Large intestine (tissue), 3 donors: ENCODE measurements at regions not wholly inside any gene's neighbourhood (a gene's known extent, or its start where the extent isn't known, plus 50 kb on each side); places are given as distances from the start of the nearest gene placed in this dataset.

Experiments used
- DNase-seq, 2 donors: peaks; one replicate each; pipeline versions ENCODE4 v3.0.0 to v3.0.0-alpha.2; 2013
- H3K27ac ChIP-seq: one replicate; pipeline ENCODE4 v1.5.1; 2013; ENCODE audit warnings: low read length
- H3K27me3 ChIP-seq: 2 replicates; pipeline ENCODE4 v1.6.1; 2013; ENCODE audit warnings: low read length; ENCODE audit not compliant: control insufficient read depth, insufficient read depth
- H3K36me3 ChIP-seq: 2 replicates; pipeline ENCODE4 v1.6.1; 2013; ENCODE audit warnings: low read length; ENCODE audit not compliant: control insufficient read depth, insufficient read depth
- H3K4me1 ChIP-seq: one replicate; pipeline ENCODE4 v1.6.1; 2013; ENCODE audit warnings: low read length; ENCODE audit not compliant: control insufficient read depth, insufficient read depth
- H3K4me3 ChIP-seq: one replicate; pipeline ENCODE4 v1.5.1; 2013; ENCODE audit warnings: low read length
- H3K9me3 ChIP-seq: one replicate; pipeline ENCODE4 v1.6.1; 2013; ENCODE audit warnings: mild to moderate bottlenecking, low read depth, low read length, moderate library complexity; ENCODE audit not compliant: control insufficient read depth
- WGBS: methylation state at CpG from one replicate; pipeline ENCODE4 v1.1.5; 2013; ENCODE audit warnings: low lambda C conversion rate; ENCODE audit not compliant: insufficient coverage; 5-methylcytosine and 5-hydroxymethylcytosine counted together

DNA sequence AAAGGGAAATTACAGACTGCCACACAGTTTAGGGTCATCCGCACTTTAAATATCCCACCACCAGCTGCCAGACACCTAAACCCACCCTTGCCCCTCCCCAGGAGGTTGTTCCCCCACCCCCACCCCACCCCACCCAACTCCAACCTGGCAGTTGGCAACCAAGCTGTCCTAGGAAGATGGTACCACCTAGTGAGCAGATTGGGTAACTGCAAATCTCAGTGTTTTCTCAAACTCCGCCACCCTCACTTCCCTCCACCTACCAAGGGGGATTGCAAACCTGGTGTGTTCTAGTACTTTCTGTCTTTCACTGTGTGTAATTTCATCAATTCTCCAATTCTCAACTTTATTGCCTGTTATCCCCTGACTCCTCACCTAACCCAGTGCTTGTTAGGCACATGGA is 323.8 kb upstream of the IRX2 start:
- H3K27me3 ChIP-seq = no peaks in the 10 kb centered on the region
- H3K4me1 ChIP-seq = no peaks in the 10 kb centered on the region
- H3K9me3 ChIP-seq = peaks cover 10% of the 10 kb centered on the region
- H3K36me3 ChIP-seq = no peaks in the 10 kb centered on the region
- no CpG with 5 or more reads among the region's 2 CpGs for WGBS
- H3K4me3 ChIP-seq = no peak overlapping the region
- no peak for DNase-seq
- no peak overlapping the region for H3K27ac ChIP-seq

DNA sequence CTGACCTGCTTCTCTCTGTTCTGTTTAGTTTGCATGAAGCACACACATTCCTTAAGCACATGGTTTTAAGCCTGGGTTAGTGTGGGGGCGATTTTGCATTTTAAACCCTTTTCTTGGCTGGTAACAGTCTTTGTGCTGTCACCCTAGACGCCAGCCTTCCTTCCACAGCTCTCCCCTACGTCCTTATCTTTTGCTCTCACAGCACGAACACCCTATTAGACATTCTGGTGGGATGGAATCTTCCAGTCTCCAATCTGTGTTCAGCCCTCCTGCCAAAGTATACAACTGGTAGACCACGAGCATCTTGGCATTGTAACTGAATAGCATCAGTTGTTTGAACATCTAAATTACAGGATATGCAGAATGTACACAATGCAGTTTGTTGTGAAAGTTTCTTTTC is 316.9 kb upstream of the IRX2 start:
- H3K4me3 ChIP-seq = no peak overlapping the region
- DNase-seq = no peak
- no peak overlapping the region for H3K27ac ChIP-seq
- no peaks in the 10 kb centered on the region for H3K4me1 ChIP-seq
- peaks cover 7% of the 10 kb centered on the region for H3K9me3 ChIP-seq
- no peaks in the 10 kb centered on the region for H3K36me3 ChIP-seq
- no peaks in the 10 kb centered on the region for H3K27me3 ChIP-seq
- 42% methylated on average over 2 of the region's 5 CpGs for WGBS

DNA sequence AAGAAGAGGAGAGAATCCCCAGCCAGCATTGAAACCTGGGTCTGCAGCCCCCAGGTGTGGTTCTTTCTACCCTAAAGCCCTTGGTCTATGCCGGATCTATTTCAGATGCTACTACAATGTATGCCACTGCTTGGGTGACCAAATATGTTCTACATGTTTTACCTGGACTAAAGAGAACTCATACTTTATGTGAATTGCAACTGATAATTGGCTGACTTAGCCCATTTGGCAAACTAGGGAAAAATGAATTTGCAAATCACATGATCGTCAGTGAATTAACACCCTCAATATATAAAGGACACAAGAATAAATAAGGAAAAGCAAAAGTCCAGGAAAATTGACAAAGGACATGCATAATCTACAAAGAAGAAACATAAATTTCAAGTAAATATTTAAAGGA is 308.8 kb upstream of the IRX2 start:
- no peaks in the 10 kb centered on the region for H3K4me1 ChIP-seq
- no peak for DNase-seq
- H3K36me3 ChIP-seq = no peaks in the 10 kb centered on the region
- H3K9me3 ChIP-seq = peaks cover 11% of the 10 kb centered on the region
- no peak overlapping the region for H3K27ac ChIP-seq
- H3K27me3 ChIP-seq = no peaks in the 10 kb centered on the region
- H3K4me3 ChIP-seq = no peak overlapping the region
- 80% methylated on average over 1 of the region's 2 CpGs for WGBS

DNA sequence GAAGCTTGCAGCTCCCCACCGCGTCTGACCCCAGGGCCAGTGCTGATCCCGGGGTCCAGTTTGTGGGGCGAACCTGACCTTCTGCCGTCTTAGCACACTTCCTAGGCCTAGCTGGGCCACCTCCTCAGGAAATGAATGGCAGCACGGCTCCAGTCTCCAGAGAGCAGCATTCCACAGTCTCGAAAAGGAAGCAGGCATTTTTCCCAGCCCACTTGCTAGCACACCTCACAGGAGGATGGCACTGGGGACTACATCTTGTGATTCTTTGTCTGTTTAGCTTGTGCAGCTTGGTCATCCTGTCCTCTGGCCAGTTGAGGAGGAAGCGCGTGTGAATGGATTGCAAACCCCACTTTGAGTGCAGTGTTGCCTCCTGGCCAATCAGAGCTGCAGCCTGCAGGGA is 308.0 kb upstream of the IRX2 start:
- Histone ChIP-seq H3K36me3 (no peaks in the 10 kb centered on the region), H3K9me3 (peaks cover 9% of the 10 kb centered on the region), H3K27me3 (no peaks in the 10 kb centered on the region), H3K27ac (no peak overlapping the region), H3K4me3 (no peak overlapping the region), H3K4me1 (no peaks in the 10 kb centered on the region)
- no CpG with 5 or more reads among the region's 9 CpGs for WGBS
- DNase-seq = no peak

DNA sequence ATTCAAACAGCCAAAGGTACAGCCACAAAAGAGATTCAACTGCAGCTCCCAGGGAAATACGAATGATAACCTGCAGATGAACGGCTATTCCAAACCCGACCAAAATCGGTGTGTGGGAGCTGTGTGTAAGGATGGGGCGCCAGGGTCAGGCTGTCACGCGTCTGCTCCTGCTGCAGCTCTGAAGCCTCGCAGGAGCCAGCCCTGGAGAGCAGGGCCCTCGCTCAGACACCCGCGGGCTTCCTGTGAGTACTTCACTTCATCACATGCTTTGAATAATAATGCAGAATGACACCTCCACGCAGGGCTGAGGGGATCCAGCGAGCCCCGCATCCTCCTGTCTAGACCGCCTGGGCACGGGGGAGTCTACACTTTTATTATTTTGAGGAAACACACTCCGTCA is 307.5 kb upstream of the IRX2 start:
- H3K36me3 ChIP-seq = no peaks in the 10 kb centered on the region
- no peak for DNase-seq
- 90% methylated on average over 4 of the region's 17 CpGs for WGBS
- no peak overlapping the region for H3K4me3 ChIP-seq
- H3K4me1 ChIP-seq = no peaks in the 10 kb centered on the region
- no peak overlapping the region for H3K27ac ChIP-seq
- peaks cover 7% of the 10 kb centered on the region for H3K9me3 ChIP-seq
- H3K27me3 ChIP-seq = no peaks in the 10 kb centered on the region

DNA sequence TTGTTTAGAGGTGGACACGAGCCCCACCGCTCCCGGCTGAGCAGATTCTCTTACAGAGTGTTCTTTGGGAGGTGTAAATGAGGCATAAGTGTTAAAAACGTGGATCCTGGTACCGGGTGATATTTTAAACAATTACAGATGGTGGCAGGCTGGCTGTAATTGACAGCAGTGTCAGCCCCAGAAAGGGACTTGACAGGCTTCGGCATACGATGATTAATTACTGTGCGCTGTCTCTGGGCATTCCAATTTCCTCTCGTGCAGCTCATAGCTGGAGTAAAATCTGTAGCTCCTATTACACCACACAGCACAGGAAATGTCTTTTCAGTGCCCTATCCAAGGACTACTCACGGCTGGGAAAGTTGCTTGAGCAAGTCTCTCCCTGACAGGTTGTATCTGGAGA is 305.4 kb upstream of the IRX2 start:
- WGBS = no CpG with 5 or more reads among the region's 10 CpGs
- no peaks in the 10 kb centered on the region for H3K27me3 ChIP-seq
- no peak overlapping the region for H3K4me3 ChIP-seq
- no peaks in the 10 kb centered on the region for H3K36me3 ChIP-seq
- no peak overlapping the region for H3K27ac ChIP-seq
- no peak for DNase-seq
- H3K4me1 ChIP-seq = no peaks in the 10 kb centered on the region
- H3K9me3 ChIP-seq = peaks cover 7% of the 10 kb centered on the region

DNA sequence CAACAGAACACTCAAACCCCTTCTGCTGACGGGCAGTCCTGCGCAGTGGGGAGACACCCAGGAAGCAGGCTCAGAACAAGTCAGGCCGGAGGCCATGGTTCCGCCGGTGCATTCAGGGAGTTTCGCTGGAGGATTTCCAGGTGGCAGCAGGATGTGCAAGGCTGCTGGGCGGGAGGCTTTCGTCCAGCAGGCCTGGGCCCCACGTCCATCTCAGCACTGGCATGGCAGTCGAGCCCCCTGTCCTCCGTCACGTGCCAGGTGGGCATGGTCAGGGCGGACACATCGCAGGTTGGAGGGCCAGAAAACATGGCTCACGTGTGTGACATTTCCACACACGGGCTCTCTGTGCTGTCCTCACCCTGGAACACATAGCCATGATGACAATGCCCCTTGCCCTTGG is 299.9 kb upstream of the IRX2 start:
- H3K27me3 ChIP-seq = no peaks in the 10 kb centered on the region
- no peaks in the 10 kb centered on the region for H3K4me1 ChIP-seq
- no peaks in the 10 kb centered on the region for H3K36me3 ChIP-seq
- no CpG with 5 or more reads among the region's 16 CpGs for WGBS
- H3K9me3 ChIP-seq = peaks cover 4% of the 10 kb centered on the region
- no peak overlapping the region for H3K4me3 ChIP-seq
- no peak overlapping the region for H3K27ac ChIP-seq
- DNase-seq = no peak

DNA sequence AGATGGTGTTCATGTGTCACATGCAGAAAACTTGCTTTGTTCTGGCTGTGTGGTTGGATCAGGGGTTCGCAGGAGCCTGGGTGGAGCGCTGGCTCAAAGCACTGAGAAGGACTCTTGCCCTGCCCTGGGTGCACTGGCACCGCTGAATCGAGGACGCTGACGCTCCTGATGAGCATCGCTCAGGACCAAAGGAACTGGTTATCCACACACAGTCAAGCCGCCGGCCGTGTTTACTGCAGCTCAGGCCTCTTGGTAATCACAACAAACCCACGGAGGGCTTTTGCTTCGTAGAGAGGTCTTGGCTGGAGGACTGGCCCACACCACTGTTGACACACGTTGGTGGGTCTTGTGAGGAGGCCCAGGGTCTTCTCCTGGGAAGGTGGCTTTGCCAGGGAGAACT is 299.4 kb upstream of the IRX2 start:
- no peaks in the 10 kb centered on the region for H3K4me1 ChIP-seq
- peaks cover 4% of the 10 kb centered on the region for H3K9me3 ChIP-seq
- WGBS = no CpG with 5 or more reads among the region's 13 CpGs
- H3K4me3 ChIP-seq = no peak overlapping the region
- DNase-seq = no peak
- no peaks in the 10 kb centered on the region for H3K27me3 ChIP-seq
- no peak overlapping the region for H3K27ac ChIP-seq
- H3K36me3 ChIP-seq = no peaks in the 10 kb centered on the region

DNA sequence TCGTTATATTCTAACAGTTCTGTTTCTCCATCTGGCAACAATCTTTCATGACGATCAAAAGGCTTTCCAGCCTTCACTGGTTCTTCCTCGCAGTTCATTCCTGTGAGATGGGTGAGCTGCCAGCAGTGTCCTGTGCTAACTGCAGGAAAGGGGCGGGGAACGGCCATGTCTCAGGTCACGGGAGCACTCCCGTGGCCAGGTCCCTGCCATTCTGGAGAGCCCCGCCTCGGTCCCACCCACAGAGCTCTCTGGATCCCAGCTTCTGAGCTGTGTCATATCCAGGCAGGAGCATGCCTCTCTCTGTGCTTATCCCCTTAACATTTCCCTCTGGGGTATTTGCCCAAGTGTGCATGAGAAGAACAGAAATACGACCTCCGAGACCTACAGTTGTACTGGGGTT is 297.8 kb upstream of the IRX2 start:
- Histone ChIP-seq H3K4me3 (no peak overlapping the region), H3K36me3 (no peaks in the 10 kb centered on the region), H3K27ac (no peak overlapping the region), H3K4me1 (no peaks in the 10 kb centered on the region), H3K27me3 (no peaks in the 10 kb centered on the region), H3K9me3 (peaks cover 4% of the 10 kb centered on the region)
- WGBS = no CpG with 5 or more reads among the region's 11 CpGs
- no peak for DNase-seq

DNA sequence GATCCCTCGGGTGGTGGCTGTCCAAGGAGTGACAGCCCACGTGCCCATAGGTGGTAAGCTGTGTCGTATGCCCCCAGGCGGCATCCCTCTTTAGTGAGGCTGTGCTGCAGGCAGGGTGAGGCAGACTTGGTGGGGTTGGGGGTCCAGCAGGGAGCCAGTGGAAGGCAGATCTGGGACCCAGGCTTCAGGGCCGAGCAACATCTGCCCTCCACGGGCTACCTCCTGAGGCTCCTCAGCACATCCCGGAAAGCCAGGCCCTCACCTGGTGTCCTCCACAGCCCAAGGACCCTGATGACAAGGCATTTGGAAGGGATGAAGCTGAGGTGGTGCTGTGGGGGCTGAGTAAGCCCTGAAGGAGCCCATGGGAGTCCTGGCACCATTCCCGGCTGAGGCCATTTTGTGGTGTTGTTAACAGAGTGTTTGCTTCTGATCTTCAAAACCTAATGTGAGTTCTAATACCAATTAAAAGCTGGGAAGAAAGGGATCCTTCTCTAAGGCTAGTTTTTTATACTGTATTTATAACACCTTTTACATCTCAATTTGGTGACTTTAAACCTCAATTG is 295.8 kb upstream of the IRX2 start:
- Histone ChIP-seq H3K27ac (no peak overlapping the region), H3K36me3 (no peaks in the 10 kb centered on the region), H3K9me3 (peaks cover 4% of the 10 kb centered on the region), H3K4me1 (no peaks in the 10 kb centered on the region), H3K4me3 (no peak overlapping the region), H3K27me3 (no peaks in the 10 kb centered on the region)
- DNase-seq = no peak
- no CpG with 5 or more reads among the region's 8 CpGs for WGBS

DNA sequence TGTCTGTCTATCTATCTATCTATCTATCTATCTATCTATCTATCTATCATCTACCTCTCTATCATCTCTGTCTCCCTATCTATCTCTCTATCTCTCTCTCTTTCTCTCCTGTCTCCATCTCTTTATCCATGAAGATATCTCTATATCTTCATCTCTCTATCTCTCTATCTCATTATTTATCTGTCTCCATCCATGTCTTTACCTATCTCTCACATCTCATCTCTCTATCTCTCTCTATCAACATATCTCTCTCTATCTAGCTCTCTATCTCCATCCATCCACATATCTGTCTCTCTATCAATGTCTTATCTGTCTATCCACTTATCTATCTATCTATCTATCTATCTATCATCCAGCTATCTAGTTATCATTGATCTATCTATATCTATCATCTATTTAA is 292.1 kb upstream of the IRX2 start:
- H3K36me3 ChIP-seq = no peaks in the 10 kb centered on the region
- no peaks in the 10 kb centered on the region for H3K9me3 ChIP-seq
- H3K27me3 ChIP-seq = no peaks in the 10 kb centered on the region
- no peak overlapping the region for H3K27ac ChIP-seq
- H3K4me1 ChIP-seq = no peaks in the 10 kb centered on the region
- DNase-seq = no peak
- H3K4me3 ChIP-seq = no peak overlapping the region
